ENCODE measurements at regions not wholly inside any gene's neighbourhood (a gene's known extent, or its start where the extent isn't known, plus 50 kb on each side); places are given as distances from the start of the nearest gene placed in this dataset.

GRCh38 chr7:35359423-35359822 is 105.5 kb upstream of the TBX20 start:
- TF ChIP-seq CHD4 (IDR thresholded peaks at IDR 0.05) (no peak), POLR2AphosphoS5 (IDR thresholded peaks at IDR 0.05; ENCODE audit: low read length) (no peak), EZH2 (IDR thresholded peaks at IDR 0.05; ENCODE audit: borderline replicate concordance, control insufficient read depth, low read depth, low read length) (no peak), CTCF (IDR thresholded peaks at IDR 0.05 in 2 of 3, conservative IDR thresholded peaks at IDR 0.05 in 1 of 3; ENCODE audit: control insufficient read depth in 2 of 3, extremely low read depth in 1 of 3, insufficient read depth in 1 of 3, low read depth in 3 of 3, low read length in 3 of 3) (no peak), EP300 (IDR thresholded peaks at IDR 0.05; ENCODE audit: borderline replicate concordance in 1 of 2, control insufficient read depth in 1 of 2, low read depth in 2 of 2, low read length in 2 of 2) (no peak), HCFC1 (IDR thresholded peaks at IDR 0.05; ENCODE audit: low read length) (no peak), RELA (IDR thresholded peaks at IDR 0.05; ENCODE audit: borderline replicate concordance, partially characterized antibody) (no peak), CEBPB (IDR thresholded peaks at IDR 0.05; ENCODE audit: borderline replicate concordance in 1 of 2, low read depth in 2 of 2, low read length in 2 of 2) (no peak)

Measured in GM12878 (cell line).